OCI-LY1 (cell line): ENCODE measurements at regions not wholly inside any gene's neighbourhood (a gene's known extent, or its start where the extent isn't known, plus 50 kb on each side); places are given as distances from the start of the nearest gene placed in this dataset.

ENCODE experiments used
- H2AFZ ChIP-seq: fragments of 200-600 bp; sonication (generic), shearing (Covaris generic); 2 replicates; pipeline ENCODE4 v1.6.0; 2014; ENCODE audit warnings: antibody characterized with exemption, mild to moderate bottlenecking, low read length
- H3F3A ChIP-seq: fragments of 200-600 bp; sonication (generic), shearing (Covaris generic); 2 replicates; pipeline ENCODE4 v1.6.0; 2014; ENCODE audit warnings: mild to moderate bottlenecking, antibody characterized with exemption, low read length, moderate library complexity; ENCODE audit not compliant: insufficient read depth
- H3K27ac ChIP-seq: fragments of 200-600 bp; sonication (generic); 2 replicates; pipeline ENCODE4 v1.5.1; 2014; ENCODE audit warnings: low read length, mixed run types, mild to moderate bottlenecking, low read depth; ENCODE audit not compliant: poor library complexity, severe bottlenecking
- H3K27me3 ChIP-seq: fragments of 200-600 bp; sonication (generic); 2 replicates; pipeline ENCODE4 v1.6.0; 2014; ENCODE audit warnings: antibody characterized with exemption, mild to moderate bottlenecking, low read length, moderate library complexity; ENCODE audit not compliant: insufficient read depth
- H3K36me3 ChIP-seq: fragments of 200-600 bp; sonication (generic); 2 replicates; pipeline ENCODE4 v1.6.1; 2014; ENCODE audit warnings: mild to moderate bottlenecking, antibody characterized with exemption, low read length, moderate library complexity, mixed read lengths; ENCODE audit not compliant: insufficient read depth
- H3K4me1 ChIP-seq: fragments of 200-600 bp; sonication (generic); 2 replicates; pipeline ENCODE4 v1.5.1; 2014; ENCODE audit warnings: mild to moderate bottlenecking, low read length, moderate library complexity; ENCODE audit not compliant: insufficient read depth, severe bottlenecking
- H3K4me2 ChIP-seq: fragments of 200-600 bp; sonication (generic), shearing (Covaris generic); 2 replicates; pipeline ENCODE4 v1.6.1; 2014; ENCODE audit warnings: low read length
- H3K4me3 ChIP-seq: fragments of 200-600 bp; sonication (generic); 2 replicates; pipeline ENCODE4 v1.5.1; 2014; ENCODE audit warnings: low read length, low read depth, mild to moderate bottlenecking, mixed read lengths; ENCODE audit not compliant: poor library complexity, severe bottlenecking
- H3K79me2 ChIP-seq: fragments of 200-600 bp; shearing (Covaris generic); 2 replicates; pipeline ENCODE4 v1.6.1; 2016; ENCODE audit warnings: mixed run types, low read length, mixed read lengths; ENCODE audit not compliant: insufficient read depth
- H3K9ac ChIP-seq: fragments of 200-600 bp; sonication (generic), shearing (Covaris generic); 2 replicates; pipeline ENCODE4 v1.6.1; 2014; ENCODE audit warnings: mild to moderate bottlenecking, low read length, mixed read lengths
- H3K9me2 ChIP-seq: fragments of 200-600 bp; sonication (generic), shearing (Covaris generic); 2 replicates; pipeline ENCODE4 v1.6.1; 2014; ENCODE audit warnings: low read depth, mild to moderate bottlenecking, low read length, mixed read lengths
- H3K9me3 ChIP-seq: fragments of 200-600 bp; shearing (Covaris generic); 2 replicates; pipeline ENCODE4 v1.6.1; 2014; ENCODE audit warnings: low read length, mixed read lengths
- H4K20me1 ChIP-seq: fragments of 200-600 bp; sonication (generic), shearing (Covaris generic); 2 replicates; pipeline ENCODE4 v1.6.0; 2016; ENCODE audit warnings: mild to moderate bottlenecking, low read length; ENCODE audit not compliant: insufficient read depth
- CTCF ChIP-seq: fragments of 200-600 bp; sonication (generic), shearing (Covaris generic); IDR thresholded peaks from 2 replicates; pipeline ENCODE4 v1.5.1; 2017; ENCODE audit warnings: mild to moderate bottlenecking, antibody characterized with exemption, low read length, moderate library complexity, mixed read lengths
- EZH2 ChIP-seq: fragments of 200-600 bp; sonication (generic), shearing (Covaris generic); IDR thresholded peaks from 2 replicates; pipeline ENCODE4 v1.8.0; 2017; ENCODE audit warnings: borderline replicate concordance, mixed run types, mild to moderate bottlenecking, antibody characterized with exemption, low read length, moderate library complexity, mixed read lengths

DNA sequence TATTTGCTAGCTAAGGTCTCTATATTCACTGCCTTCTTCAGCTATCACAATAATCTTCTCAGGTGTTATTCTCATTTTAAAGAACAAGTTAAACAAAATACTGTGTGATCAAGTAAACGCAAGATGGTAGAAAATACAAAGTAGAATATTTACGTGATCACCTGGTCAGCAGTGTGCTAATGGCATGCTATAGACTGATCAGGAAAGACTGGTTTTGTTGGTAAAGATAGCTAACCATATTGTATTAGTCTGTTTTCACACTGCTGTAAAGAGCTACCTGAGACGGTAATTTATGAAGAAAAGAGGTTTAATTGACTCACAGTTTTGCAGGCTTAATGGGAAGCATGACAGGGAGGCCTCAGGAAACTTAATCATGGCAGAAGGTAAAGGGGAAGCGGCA is 50.4 kb downstream of the ZBTB38 start:
- H3K79me2 ChIP-seq: no peaks in the 10 kb centered on the region
- no peaks in the 10 kb centered on the region for H3F3A ChIP-seq
- H4K20me1 ChIP-seq: no peaks in the 10 kb centered on the region

DNA sequence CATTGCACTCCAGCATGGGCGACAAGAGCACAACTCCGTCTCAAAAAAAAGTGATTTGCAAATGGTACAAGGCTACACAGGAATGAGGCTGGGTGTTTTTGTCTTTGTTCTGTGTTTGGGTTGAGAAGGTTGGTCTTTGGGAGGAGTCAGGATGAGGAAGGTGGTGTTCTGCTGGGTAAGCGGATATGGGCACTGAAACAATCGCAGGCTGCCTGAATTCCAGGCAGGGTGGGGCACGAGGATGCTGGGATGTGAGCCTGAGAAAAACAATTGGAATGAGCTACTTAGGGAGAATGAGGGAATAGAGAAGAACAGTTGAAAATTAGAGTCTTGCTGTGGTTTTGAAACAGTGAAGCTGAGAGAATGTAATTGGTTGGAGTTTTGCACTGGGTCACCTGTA is 51.6 kb downstream of the ZBTB38 start:
- Histone ChIP-seq H3K79me2 (no peaks in the 10 kb centered on the region), H2AFZ (no peak overlapping the region), H3K27me3 (no peaks in the 10 kb centered on the region), H3K9ac (no peak overlapping the region), H3K9me3 (0 out of 2 replicates have a peak, but pooled peaks cover 3% of the 10 kb centered on the region), H3K4me1 (peaks cover 3% of the 10 kb centered on the region), H3K27ac (no peak overlapping the region), H3K9me2 (no peaks in the 10 kb centered on the region), H3F3A (no peaks in the 10 kb centered on the region), H3K4me2 (no peak overlapping the region), H4K20me1 (no peaks in the 10 kb centered on the region), H3K4me3 (no peak overlapping the region), H3K36me3 (peaks cover 47% of the 10 kb centered on the region)
- no peak for TF ChIP-seq CTCF
- no peak for TF ChIP-seq EZH2

More for the DNA sequence above, 50.4 kb downstream of the ZBTB38 start:
- H2AFZ ChIP-seq: no peak overlapping the region
- H3K9me3 ChIP-seq: 0 out of 2 replicates have a peak, but pooled peaks cover 3% of the 10 kb centered on the region
- TF ChIP-seq EZH2: no peak
- H3K4me3 ChIP-seq: no peak overlapping the region
- peaks cover 54% of the 10 kb centered on the region for H3K36me3 ChIP-seq
- no peak overlapping the region for H3K4me2 ChIP-seq
- H3K27ac ChIP-seq: no peak overlapping the region
- H3K9ac ChIP-seq: no peak overlapping the region
- no peaks in the 10 kb centered on the region for H3K27me3 ChIP-seq
- no peaks in the 10 kb centered on the region for H3K9me2 ChIP-seq
- H3K4me1 ChIP-seq: no peaks in the 10 kb centered on the region

- H3K36me3 ChIP-seq: peaks cover 44% of the 10 kb centered on the region
- no peaks in the 10 kb centered on the region for H3K79me2 ChIP-seq
- H4K20me1 ChIP-seq: no peaks in the 10 kb centered on the region
- peaks cover 15% of the 10 kb centered on the region for H3K4me1 ChIP-seq
- H3K9ac ChIP-seq: no peak overlapping the region
- no peak overlapping the region for H3K27ac ChIP-seq
- TF ChIP-seq CTCF (no peak), EZH2 (no peak)
- no peaks in the 10 kb centered on the region for H3K9me2 ChIP-seq
- H3K27me3 ChIP-seq: no peaks in the 10 kb centered on the region
- no peak overlapping the region for H3K4me2 ChIP-seq
- no peak overlapping the region for H3K4me3 ChIP-seq
- H3K9me3 ChIP-seq: 0 out of 2 replicates have a peak, but pooled peaks cover 3% of the 10 kb centered on the region
- no peaks in the 10 kb centered on the region for H3F3A ChIP-seq
- no peak overlapping the region for H2AFZ ChIP-seq
These were observed 52.9 kb downstream of the ZBTB38 start for GRCh38 chr3:141421186-141421585.

- Histone ChIP-seq H3K79me2 (no peaks in the 10 kb centered on the region), H3K9me3 (0 out of 2 replicates have a peak, but pooled peaks cover 3% of the 10 kb centered on the region), H3K4me3 (no peak overlapping the region), H3K36me3 (peaks cover 39% of the 10 kb centered on the region), H4K20me1 (no peaks in the 10 kb centered on the region), H3K27me3 (no peaks in the 10 kb centered on the region), H3K4me1 (peaks cover 15% of the 10 kb centered on the region), H3F3A (no peaks in the 10 kb centered on the region), H2AFZ (no peak overlapping the region), H3K4me2 (no peak overlapping the region), H3K9ac (no peak overlapping the region), H3K9me2 (no peaks in the 10 kb centered on the region), H3K27ac (no peak overlapping the region)
- TF ChIP-seq EZH2 (no peak), CTCF (no peak)
These were observed 53.5 kb downstream of the ZBTB38 start for GRCh38 chr3:141421639-141422319.
